NCI-H2227 (cell line): ENCODE measurements at regions not wholly inside any gene's neighbourhood (a gene's known extent, or its start where the extent isn't known, plus 50 kb on each side); places are given as distances from the start of the nearest gene placed in this dataset.
"Not testable (repeated sequence)": the region's sequence is repeated elsewhere in the genome, so short reads cannot be mapped to it uniquely, and the experiment has no call there.

Experiments
- DNase-seq: peaks from one replicate; lab custom pipeline; 2025; ENCODE audit not compliant: unreplicated experiment; lab: John Stamatoyannopoulos, UW

- no peak for DNase-seq
Measured at GRCh38 chr7:36058020-36058592, 94.9 kb upstream of the EEPD1 start.

- DNase-seq, result not testable (repeated sequence)
Measured at GRCh38 chr7:36060388-36060787, 92.7 kb upstream of the EEPD1 start.

- no peak for DNase-seq
Measured at GRCh38 chr7:36062154-36062815, 90.8 kb upstream of the EEPD1 start.

- DNase-seq, result no peak
Measured at GRCh38 chr7:36064676-36065075, 88.4 kb upstream of the EEPD1 start.

- not testable (repeated sequence) for DNase-seq
Measured at GRCh38 chr7:36065563-36066342, 87.3 kb upstream of the EEPD1 start.

- DNase-seq, result no peak
Measured at GRCh38 chr7:36066343-36066664, 86.8 kb upstream of the EEPD1 start.

- no peak for DNase-seq
Measured at GRCh38 chr7:36070230-36070629, 82.8 kb upstream of the EEPD1 start.

- DNase-seq, result no peak
Measured at GRCh38 chr7:36071605-36072004, 81.4 kb upstream of the EEPD1 start.

- DNase-seq, result no peak
Measured at GRCh38 chr7:36072620-36073019, 80.4 kb upstream of the EEPD1 start.

- no peak for DNase-seq
Measured at GRCh38 chr7:36075561-36075960, 77.5 kb upstream of the EEPD1 start.

- DNase-seq, result no peak
Measured at GRCh38 chr7:36076074-36076473, 77.0 kb upstream of the EEPD1 start.

GRCh38 chr7:36078816-36079360 lies 74.2 kb upstream of the EEPD1 start:
- no peak for DNase-seq

GRCh38 chr7:36079446-36080025 lies 73.5 kb upstream of the EEPD1 start:
- no peak for DNase-seq

GRCh38 chr7:36080843-36081242 lies 72.2 kb upstream of the EEPD1 start:
- no peak for DNase-seq

GRCh38 chr7:36082216-36082615 lies 70.8 kb upstream of the EEPD1 start:
- no peak for DNase-seq

- DNase-seq, result no peak
Measured at GRCh38 chr7:36082910-36083309, 70.1 kb upstream of the EEPD1 start.

GRCh38 chr7:36083626-36084380 lies 69.3 kb upstream of the EEPD1 start:
- no peak for DNase-seq

GRCh38 chr7:36084485-36085091 lies 68.5 kb upstream of the EEPD1 start:
- DNase-seq, result peak; percentile 49

- DNase-seq, result no peak
Measured at GRCh38 chr7:36085096-36085495, 68.0 kb upstream of the EEPD1 start.

- no peak for DNase-seq
Measured at GRCh38 chr7:36086571-36086970, 66.5 kb upstream of the EEPD1 start.

GRCh38 chr7:36088553-36088952 lies 64.5 kb upstream of the EEPD1 start:
- DNase-seq, result no peak
